GM13976 (cell line): ENCODE measurements at regions not wholly inside any gene's neighbourhood (a gene's known extent, or its start where the extent isn't known, plus 50 kb on each side); places are given as distances from the start of the nearest gene placed in this dataset.

Experiments
- DNase-seq: peaks from one replicate; pipeline ENCODE4 v3.0.0; 2012; ENCODE audit warnings: low spot score
- in situ Hi-C: fragments of 300-500 bp; cut with MboI; formaldehyde crosslinking; loops from one replicate; pipeline ENCODE4 v1.12.0; 2022; ENCODE audit warnings: low sequenced_read_pairs, mixed read lengths, inconsistent platforms; ENCODE audit not compliant: unreplicated experiment
- TF ChIP-seq, protein P1 (sequence below): IDR thresholded peaks from 2 replicates; pipeline ENCODE4 v1.5.1; 2012; ENCODE audit warnings: borderline replicate concordance, mild to moderate bottlenecking; ENCODE audit not compliant: insufficient read depth; ENCODE audit errors: extremely low read depth, missing control alignments, control extremely low read depth

DNA sequence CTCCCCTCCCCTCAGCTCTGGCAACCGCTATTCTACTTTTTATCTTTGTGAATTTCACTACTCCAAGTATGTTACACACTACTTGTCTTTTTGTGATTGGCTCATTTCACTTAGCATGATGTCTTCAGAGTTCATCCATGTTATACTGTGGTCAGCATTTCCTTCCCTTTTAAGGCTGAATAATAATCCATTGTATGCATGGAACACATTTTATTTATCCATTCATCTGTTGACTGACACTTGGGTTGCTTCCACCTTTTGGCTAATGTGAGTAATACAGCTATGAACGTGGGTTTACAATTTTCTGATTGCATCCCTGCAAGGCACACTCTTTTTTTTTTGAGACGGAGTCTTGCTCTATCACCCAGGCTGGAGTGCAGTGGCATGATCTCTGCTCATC lies 53.0 kb upstream of the FUT8 start:
- DNase-seq = no peak
- TF ChIP-seq, protein P1, sequence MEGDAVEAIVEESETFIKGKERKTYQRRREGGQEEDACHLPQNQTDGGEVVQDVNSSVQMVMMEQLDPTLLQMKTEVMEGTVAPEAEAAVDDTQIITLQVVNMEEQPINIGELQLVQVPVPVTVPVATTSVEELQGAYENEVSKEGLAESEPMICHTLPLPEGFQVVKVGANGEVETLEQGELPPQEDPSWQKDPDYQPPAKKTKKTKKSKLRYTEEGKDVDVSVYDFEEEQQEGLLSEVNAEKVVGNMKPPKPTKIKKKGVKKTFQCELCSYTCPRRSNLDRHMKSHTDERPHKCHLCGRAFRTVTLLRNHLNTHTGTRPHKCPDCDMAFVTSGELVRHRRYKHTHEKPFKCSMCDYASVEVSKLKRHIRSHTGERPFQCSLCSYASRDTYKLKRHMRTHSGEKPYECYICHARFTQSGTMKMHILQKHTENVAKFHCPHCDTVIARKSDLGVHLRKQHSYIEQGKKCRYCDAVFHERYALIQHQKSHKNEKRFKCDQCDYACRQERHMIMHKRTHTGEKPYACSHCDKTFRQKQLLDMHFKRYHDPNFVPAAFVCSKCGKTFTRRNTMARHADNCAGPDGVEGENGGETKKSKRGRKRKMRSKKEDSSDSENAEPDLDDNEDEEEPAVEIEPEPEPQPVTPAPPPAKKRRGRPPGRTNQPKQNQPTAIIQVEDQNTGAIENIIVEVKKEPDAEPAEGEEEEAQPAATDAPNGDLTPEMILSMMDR = no peak
- in situ Hi-C loops = no loop called here

DNA sequence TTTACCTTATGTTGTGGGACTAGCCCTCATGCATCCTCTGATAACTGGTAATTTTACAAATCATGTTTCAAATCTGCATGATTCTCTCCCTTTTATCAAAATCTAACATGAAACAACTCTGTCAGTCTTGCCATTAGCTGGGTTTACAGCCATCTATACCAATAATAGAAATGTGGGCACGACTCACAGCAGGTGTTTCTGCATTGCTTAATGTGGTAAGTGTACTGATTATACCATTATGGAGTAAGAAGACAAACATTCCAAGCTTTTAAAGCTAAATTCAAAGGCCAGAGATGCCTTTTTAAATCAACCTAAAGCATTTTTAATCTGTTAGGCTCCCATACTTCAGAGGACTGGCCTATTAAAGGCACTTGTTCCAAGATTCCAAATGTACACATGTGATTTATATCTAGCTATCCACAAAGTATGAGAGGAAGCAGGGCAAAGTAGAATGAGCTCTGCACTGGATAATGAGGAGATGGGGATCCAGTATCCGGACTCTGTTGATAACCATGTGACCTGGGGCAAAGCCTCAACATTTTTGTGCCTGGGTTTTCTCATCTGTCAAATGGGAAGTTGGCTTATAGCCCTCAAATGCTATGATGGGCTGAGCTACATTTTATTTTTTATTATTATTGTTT lies 52.3 kb upstream of the FUT8 start:
- in situ Hi-C loops = no loop called here
- TF ChIP-seq, protein P1 = no peak

DNA sequence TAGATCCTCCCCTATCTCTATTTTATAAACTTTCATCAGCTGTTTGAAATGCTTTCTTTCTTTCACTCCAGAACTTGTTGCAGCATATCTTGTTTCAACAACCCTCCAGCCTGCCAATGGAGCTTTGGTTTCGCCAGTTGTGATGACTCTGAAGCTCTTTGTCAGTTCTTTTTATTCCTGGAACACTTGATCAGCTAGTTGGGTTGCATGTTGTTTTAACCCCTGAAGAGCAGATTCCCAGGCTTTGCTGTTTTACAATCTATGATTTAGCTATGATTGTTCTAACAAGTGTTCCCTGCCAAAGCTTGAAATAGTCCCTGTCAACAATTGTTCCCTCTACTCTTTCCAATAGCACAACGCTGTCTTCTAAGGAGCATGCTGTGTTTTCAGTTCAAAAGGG lies 50.6 kb upstream of the FUT8 start:
- no peak for DNase-seq
- in situ Hi-C loops = no loop called here
- TF ChIP-seq, protein P1 = no peak

More for the DNA sequence above, 52.3 kb upstream of the FUT8 start:
- no peak for DNase-seq
